T-cell (primary cell): ENCODE measurements at regions not wholly inside any gene's neighbourhood (a gene's known extent, or its start where the extent isn't known, plus 50 kb on each side); places are given as distances from the start of the nearest gene placed in this dataset.
A peak's percentile ranks its signal among the peaks of the same experiment; 100 is the strongest.

ENCODE experiments used
- ATAC-seq, 4 experiments: fragments of 200-7000 bp in 3 of 4; fragments of 150-1000 bp in 1 of 4; cut with Tn5 transposase; replicated peaks in 1 of 4; 1 replicate in 3 of 4; 2 replicates in 1 of 4; pipeline ENCODE4 v1.10.0; 2021; ENCODE audit warnings: moderate library complexity in 3 of 4, mild to moderate bottlenecking in 2 of 4, moderate number of reproducible peaks in 1 of 4
- CTCF ChIA-PET, 2 donors: fragments of 300-600 bp; sonication (Branson Sonifier 250); formaldehyde crosslinking; loops; one replicate each; lab custom pipeline; 2022; ENCODE audit warnings: antibody characterized with exemption in 2 of 2; lab: Charles Lee
- POLR2A ChIA-PET, 2 donors: fragments of 300-600 bp; sonication (Branson Sonifier 250); formaldehyde crosslinking; loops; one replicate each; lab custom pipeline; 2022; ENCODE audit warnings: antibody characterized with exemption in 2 of 2; lab: Charles Lee
- DNase-seq, 35 experiments: peaks; one replicate each; pipeline versions ENCODE4 v3.0.0 to v3.0.0-alpha.2; 2013 to 2023
- H3K27ac ChIP-seq: one replicate; pipeline ENCODE4 v1.5.1; 2013; ENCODE audit warnings: low read length
- H3K27me3 ChIP-seq, 2 experiments: replicated peaks in 1 of 2; 1 replicate in 1 of 2; 2 replicates in 1 of 2; pipeline versions ENCODE4 v1.6.1 to v1.7.0; 2013; ENCODE audit warnings: low read length in 1 of 2, mixed read lengths in 1 of 2; ENCODE audit not compliant: control insufficient read depth in 2 of 2, insufficient read depth in 2 of 2; ENCODE audit errors: extremely low read depth in 1 of 2
- H3K36me3 ChIP-seq, 2 donors: 1 replicate in 1 of 2; 2 replicates in 1 of 2; pipeline versions ENCODE4 v1.6.1 to v1.7.0; 2013; ENCODE audit warnings: low read length in 1 of 2; ENCODE audit not compliant: control insufficient read depth in 2 of 2, insufficient read depth in 1 of 2; ENCODE audit errors: extremely low read depth in 1 of 2
- H3K4me1 ChIP-seq, 2 experiments: 1 replicate in 1 of 2; 2 replicates in 1 of 2; pipeline versions ENCODE4 v1.6.1 to v1.7.0; 2013; ENCODE audit warnings: low read length in 2 of 2, mixed read lengths in 1 of 2; ENCODE audit not compliant: insufficient read depth in 2 of 2, control insufficient read depth in 1 of 2; ENCODE audit errors: extremely low read depth in 1 of 2
- H3K4me3 ChIP-seq, 2 donors: 1 replicate in 1 of 2; 2 replicates in 1 of 2; pipeline versions ENCODE4 v1.5.1 to v1.7.0; 2013; ENCODE audit warnings: mild to moderate bottlenecking in 2 of 2, low read length in 1 of 2, moderate library complexity in 1 of 2; ENCODE audit not compliant: control insufficient read depth in 1 of 2; ENCODE audit errors: extremely low read depth in 1 of 2
- H3K9me3 ChIP-seq: 2 replicates; pipeline ENCODE4 v1.7.0; 2013
- H3K27ac Mint-ChIP-seq, 2 donors: one replicate each; pipeline ENCODE4 v1.8.0; 2020 to 2021; ENCODE audit warnings: mild to moderate bottlenecking in 2 of 2, mixed read lengths in 2 of 2
- H3K27me3 Mint-ChIP-seq, 2 donors: one replicate each; pipeline ENCODE4 v1.8.0; 2021 to 2022; ENCODE audit warnings: mixed read lengths in 2 of 2
- H3K36me3 Mint-ChIP-seq: one replicate; pipeline ENCODE4 v1.8.0; 2021; ENCODE audit warnings: mixed read lengths
- H3K4me1 Mint-ChIP-seq, 3 donors: one replicate each; pipeline ENCODE4 v1.8.0; 2020 to 2022; ENCODE audit warnings: mixed read lengths in 3 of 3, mild to moderate bottlenecking in 1 of 3
- H3K4me3 Mint-ChIP-seq, 3 donors: one replicate each; pipeline ENCODE4 v1.8.0; 2020 to 2022; ENCODE audit warnings: mild to moderate bottlenecking in 3 of 3, mixed read lengths in 3 of 3, moderate library complexity in 3 of 3
- H3K9me3 Mint-ChIP-seq, 3 donors: one replicate each; pipeline ENCODE4 v1.8.0; 2020 to 2022; ENCODE audit warnings: mixed read lengths in 3 of 3
- WGBS: methylation state at CpG from one replicate; pipeline ENCODE4 v1.1.5; 2013; ENCODE audit warnings: missing lambda C conversion rate; ENCODE audit not compliant: insufficient coverage; 5-methylcytosine and 5-hydroxymethylcytosine counted together

- DNase-seq (no peak), ATAC-seq (no peak)
- Mint-ChIP-seq H3K27me3 (peaks cover 27% of the 10 kb centered on the region in 2 donors), H3K9me3 (no peaks in the 10 kb centered on the region), H3K36me3 (no peaks in the 10 kb centered on the region), H3K27ac (no peak overlapping the region), H3K4me1 (no peaks in the 10 kb centered on the region), H3K4me3 (no peak overlapping the region)
- WGBS = 78% methylated on average over 4 of the region's 5 CpGs
- Histone ChIP-seq H3K27me3 (peaks cover 2 to 17% of the 10 kb centered on the region in 2 experiments), H3K4me1 (no peaks in the 10 kb centered on the region), H3K27ac (no peak overlapping the region), H3K36me3 (no peaks in the 10 kb centered on the region), H3K4me3 (no peak overlapping the region), H3K9me3 (no peaks in the 10 kb centered on the region)
- ChIA-PET CTCF (no interaction called here), POLR2A (no interaction called here)
Observed at GRCh38 chr12:94849411-94849976, 154.0 kb downstream of the NDUFA12 start.

- Mint-ChIP-seq H3K9me3 (no peaks in the 10 kb centered on the region), H3K36me3 (no peaks in the 10 kb centered on the region), H3K27ac (no peak overlapping the region), H3K27me3 (peaks cover 28 to 31% of the 10 kb centered on the region in 2 donors), H3K4me1 (no peaks in the 10 kb centered on the region), H3K4me3 (no peak overlapping the region)
- ATAC-seq (peak in 1 of 4 experiments; percentile 27), DNase-seq (no peak)
- Histone ChIP-seq H3K36me3 (no peaks in the 10 kb centered on the region), H3K4me3 (no peak overlapping the region), H3K27me3 (peaks cover 0 to 17% of the 10 kb centered on the region in 2 experiments), H3K27ac (no peak overlapping the region), H3K4me1 (no peaks in the 10 kb centered on the region), H3K9me3 (no peaks in the 10 kb centered on the region)
- POLR2A ChIA-PET = no interaction called here
- CTCF ChIA-PET = no interaction called here
- 79% methylated on average over 4 of the region's 4 CpGs for WGBS
Observed at GRCh38 chr12:94848966-94849365, 154.5 kb downstream of the NDUFA12 start.

- ATAC-seq (no peak), DNase-seq (no peak)
- Histone ChIP-seq H3K4me1 (no peaks in the 10 kb centered on the region), H3K9me3 (no peaks in the 10 kb centered on the region), H3K27ac (no peak overlapping the region), H3K36me3 (no peaks in the 10 kb centered on the region), H3K4me3 (no peak overlapping the region), H3K27me3 (peaks cover 0 to 17% of the 10 kb centered on the region in 2 experiments)
- CTCF ChIA-PET = interaction anchor here in 1 of 2 donors (0.6 kb wide), 1 partner anchor 422 kb away, joined by 7 read pairs; no protein-coding TSS in a partner anchor
- Mint-ChIP-seq H3K27ac (no peak overlapping the region), H3K4me1 (no peaks in the 10 kb centered on the region), H3K9me3 (no peaks in the 10 kb centered on the region), H3K27me3 (peaks cover 17 to 19% of the 10 kb centered on the region in 2 donors), H3K36me3 (no peaks in the 10 kb centered on the region), H3K4me3 (no peak overlapping the region)
- POLR2A ChIA-PET = no interaction called here
- WGBS = 80% methylated on average over 6 of the region's 8 CpGs
Observed at GRCh38 chr12:94845110-94845509, 158.4 kb downstream of the NDUFA12 start.

GRCh38 chr12:94844452-94844851 lies 159.0 kb downstream of the NDUFA12 start:
- no peaks in the 10 kb centered on the region for H3K4me1 ChIP-seq
- H3K4me1 Mint-ChIP-seq = no peaks in the 10 kb centered on the region
- no peaks in the 10 kb centered on the region for H3K36me3 Mint-ChIP-seq
- no peaks in the 10 kb centered on the region for H3K36me3 ChIP-seq
- peaks cover 0 to 14% of the 10 kb centered on the region in 2 experiments for H3K27me3 ChIP-seq
- no peak for DNase-seq
- H3K4me3 ChIP-seq = no peak overlapping the region
- peaks cover 17 to 19% of the 10 kb centered on the region in 2 donors for H3K27me3 Mint-ChIP-seq
- CTCF ChIA-PET = no interaction called here
- H3K9me3 Mint-ChIP-seq = no peaks in the 10 kb centered on the region
- no peaks in the 10 kb centered on the region for H3K9me3 ChIP-seq
- no peak overlapping the region for H3K4me3 Mint-ChIP-seq
- WGBS = 100% methylated on average over 2 of the region's 3 CpGs
- H3K27ac Mint-ChIP-seq = no peak overlapping the region
- POLR2A ChIA-PET = no interaction called here
- H3K27ac ChIP-seq = no peak overlapping the region
- no peak for ATAC-seq

GRCh38 chr12:94841904-94842610 lies 161.4 kb downstream of the NDUFA12 start:
- H3K36me3 ChIP-seq = no peaks in the 10 kb centered on the region
- no peak overlapping the region for H3K4me3 ChIP-seq
- ChIA-PET CTCF (no interaction called here), POLR2A (no interaction called here)
- no peak overlapping the region for H3K27ac ChIP-seq
- no peak for DNase-seq
- peaks cover 8% of the 10 kb centered on the region in 2 donors for H3K27me3 Mint-ChIP-seq
- no peaks in the 10 kb centered on the region for H3K4me1 ChIP-seq
- no peaks in the 10 kb centered on the region for H3K4me1 Mint-ChIP-seq
- 63% methylated on average over 2 of the region's 5 CpGs for WGBS
- H3K9me3 Mint-ChIP-seq = no peaks in the 10 kb centered on the region
- no peak overlapping the region for H3K4me3 Mint-ChIP-seq
- ATAC-seq = no peak
- H3K36me3 Mint-ChIP-seq = no peaks in the 10 kb centered on the region
- no peaks in the 10 kb centered on the region for H3K9me3 ChIP-seq
- H3K27ac Mint-ChIP-seq = no peak overlapping the region
- H3K27me3 ChIP-seq = peaks cover 0 to 7% of the 10 kb centered on the region in 2 experiments

GRCh38 chr12:94841177-94841576 lies 162.3 kb downstream of the NDUFA12 start:
- H3K27ac ChIP-seq = no peak overlapping the region
- H3K4me3 ChIP-seq = no peak overlapping the region
- Mint-ChIP-seq H3K36me3 (no peaks in the 10 kb centered on the region), H3K9me3 (no peaks in the 10 kb centered on the region), H3K27ac (no peak overlapping the region), H3K27me3 (peaks cover 8% of the 10 kb centered on the region in 2 donors), H3K4me3 (no peak overlapping the region), H3K4me1 (no peaks in the 10 kb centered on the region)
- H3K27me3 ChIP-seq = peaks cover 0 to 7% of the 10 kb centered on the region in 2 experiments
- DNase-seq (no peak), ATAC-seq (no peak)
- 67% methylated on average over 2 of the region's 3 CpGs for WGBS
- H3K4me1 ChIP-seq = no peaks in the 10 kb centered on the region
- H3K36me3 ChIP-seq = no peaks in the 10 kb centered on the region
- ChIA-PET CTCF (no interaction called here), POLR2A (no interaction called here)
- H3K9me3 ChIP-seq = no peaks in the 10 kb centered on the region
